HG02981 (cell line): ENCODE measurements at regions not wholly inside any gene's neighbourhood (a gene's known extent, or its start where the extent isn't known, plus 50 kb on each side); places are given as distances from the start of the nearest gene placed in this dataset.

Experiments
- ATAC-seq: cut with Tn5 transposase; IDR thresholded peaks from one replicate; pipeline ENCODE4 v1.9.1; 2021; ENCODE audit warnings: mild to moderate bottlenecking, moderate library complexity; ENCODE audit not compliant: unreplicated experiment

DNA sequence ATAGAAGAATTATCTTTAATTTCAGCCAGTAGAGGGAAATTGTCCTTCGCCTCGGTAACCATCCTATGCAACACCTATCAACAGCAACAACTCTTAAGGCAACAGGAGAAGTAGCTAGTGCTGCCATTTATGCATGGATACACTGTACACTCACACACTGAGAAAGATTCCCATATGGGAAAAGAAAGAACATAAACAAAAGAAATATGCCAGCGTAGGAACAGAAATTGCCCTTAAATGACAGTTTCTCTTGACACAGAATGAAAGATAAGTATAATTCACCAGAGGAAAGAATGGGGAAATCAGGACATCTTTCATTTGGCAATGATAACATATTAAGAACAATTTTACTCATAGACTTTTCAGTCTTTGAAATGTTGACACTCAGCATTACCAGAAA is 466.9 kb downstream of the BCAT1 start:
- no peak for ATAC-seq

- no peak for ATAC-seq
Observed at GRCh38 chr12:24480766-24481449, 468.0 kb downstream of the BCAT1 start.

DNA sequence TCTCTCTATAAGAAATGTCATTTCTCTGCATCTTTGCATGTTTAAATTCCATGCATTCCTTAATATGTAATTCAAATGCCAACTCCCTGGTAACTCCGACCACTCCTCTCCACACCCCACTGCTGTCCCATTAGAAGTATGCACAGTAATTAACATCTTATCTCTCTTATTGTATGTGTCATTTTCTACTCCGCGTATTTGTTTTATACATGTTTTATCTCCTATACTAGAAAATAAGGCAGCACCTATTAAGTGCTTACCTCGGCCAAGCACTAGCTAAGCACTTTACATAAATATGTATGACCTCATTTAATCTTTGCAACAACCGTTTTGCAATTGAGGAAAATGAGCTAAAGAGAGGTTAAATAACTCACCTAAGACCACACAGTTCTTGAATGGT is 469.8 kb downstream of the BCAT1 start:
- ATAC-seq: no peak

DNA sequence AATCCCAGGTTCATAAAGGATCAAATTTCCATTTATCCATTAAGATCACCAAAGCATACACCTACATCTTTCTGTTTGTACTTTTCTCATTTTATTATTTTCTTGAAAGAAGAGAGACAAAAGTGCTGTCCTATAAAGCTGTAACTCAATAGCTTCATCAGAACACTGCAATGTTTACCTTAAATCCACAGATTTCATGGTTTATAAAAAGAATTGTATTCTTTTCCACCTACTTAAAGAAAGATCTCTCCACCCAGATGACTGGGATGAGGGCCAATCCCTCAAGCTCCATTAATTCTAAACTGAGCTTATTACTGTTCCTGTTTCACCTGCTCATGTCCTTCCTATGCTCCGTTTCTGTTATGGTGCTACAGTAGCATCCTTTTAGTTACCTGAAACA is 470.6 kb downstream of the BCAT1 start:
- no peak for ATAC-seq

GRCh38 chr12:24476310-24476709 is 472.6 kb downstream of the BCAT1 start:
- no peak for ATAC-seq

- ATAC-seq: no peak
Observed at GRCh38 chr12:24475337-24475736, 473.6 kb downstream of the BCAT1 start.

DNA sequence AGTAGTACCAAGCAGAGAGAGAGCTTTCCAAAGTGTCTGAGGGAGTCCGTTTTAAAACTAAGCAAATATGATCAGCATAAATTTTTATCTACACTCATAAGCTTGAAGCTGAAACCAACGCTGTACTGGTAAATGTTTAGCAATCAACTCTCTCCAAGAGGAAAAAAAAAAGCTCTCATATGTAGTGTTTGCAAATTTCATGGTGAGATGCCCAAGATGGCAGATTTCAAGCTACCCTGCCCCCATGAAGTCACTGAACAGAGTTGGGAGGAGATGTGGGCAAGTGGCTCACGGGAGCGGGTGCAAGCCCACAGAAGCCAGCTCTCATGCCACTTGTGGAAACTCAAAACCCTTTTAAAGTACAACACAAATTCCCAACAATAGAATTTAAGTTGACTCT is 475.8 kb downstream of the BCAT1 start:
- no peak for ATAC-seq

GRCh38 chr12:24470050-24470449 is 478.9 kb downstream of the BCAT1 start:
- ATAC-seq: no peak

DNA sequence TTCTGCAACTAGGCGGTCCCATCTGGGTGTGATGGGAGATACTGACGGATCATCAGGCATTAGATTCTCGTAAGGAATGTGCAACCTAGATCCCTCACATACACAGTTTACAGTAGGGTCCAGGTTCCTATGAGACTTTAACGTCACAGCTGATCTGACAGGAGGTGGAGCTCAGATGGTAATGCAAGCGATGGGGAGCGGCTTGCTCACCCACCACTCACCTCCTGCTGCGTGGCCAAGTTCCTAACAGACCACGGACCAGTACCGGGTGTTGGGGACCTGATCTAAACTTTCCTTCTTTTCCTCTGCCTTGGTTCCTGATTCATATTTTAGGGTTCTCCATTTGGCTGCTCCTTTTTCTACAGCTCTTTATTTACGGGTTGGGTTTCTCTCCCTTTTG is 479.8 kb downstream of the BCAT1 start:
- ATAC-seq: no peak

- no peak for ATAC-seq
Observed at GRCh38 chr12:24467226-24467625, 481.7 kb downstream of the BCAT1 start.

GRCh38 chr12:24463375-24463774 is 485.5 kb downstream of the BCAT1 start:
- no peak for ATAC-seq

DNA sequence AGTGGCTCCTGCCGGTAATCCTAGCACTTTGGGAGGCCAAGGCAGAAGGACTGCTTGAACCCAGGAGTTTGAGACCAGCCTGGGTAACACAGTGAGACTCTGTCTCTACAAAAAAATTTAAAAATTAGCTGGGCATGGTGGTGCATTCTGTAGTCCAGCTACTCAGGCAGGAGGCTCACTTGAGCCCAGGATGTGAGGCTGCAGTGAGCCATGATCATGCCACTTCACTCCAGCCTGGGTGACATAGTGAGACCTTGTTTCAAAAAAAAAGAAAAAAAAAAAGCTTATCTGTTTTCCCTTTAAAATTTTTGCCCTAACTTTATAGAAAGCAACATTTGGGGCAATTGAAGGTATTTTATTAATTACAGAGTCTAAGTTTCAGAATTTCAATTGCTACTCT is 486.0 kb downstream of the BCAT1 start:
- ATAC-seq: no peak

- ATAC-seq: no peak
Observed at GRCh38 chr12:24460506-24460905, 488.4 kb downstream of the BCAT1 start.

DNA sequence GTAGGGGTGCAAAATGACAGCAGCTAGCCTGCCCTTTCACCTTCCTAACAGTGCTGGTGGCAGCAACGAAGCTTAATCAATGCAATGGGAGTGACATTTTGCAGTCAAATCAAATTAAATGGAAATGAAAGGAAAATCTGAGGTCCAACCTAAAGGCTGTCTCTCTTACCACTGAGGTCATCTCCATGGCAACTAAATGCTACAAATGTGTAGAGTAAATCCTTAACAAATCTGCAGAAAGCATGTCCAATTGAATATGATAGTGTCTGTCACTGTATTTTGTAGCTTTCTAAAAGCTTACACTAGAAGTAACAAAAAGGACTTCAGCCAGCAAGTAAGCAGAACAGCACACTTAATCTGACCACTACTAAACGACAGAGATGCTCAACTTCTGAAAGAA is 488.8 kb downstream of the BCAT1 start:
- no peak for ATAC-seq

GRCh38 chr12:24455811-24456210 is 493.1 kb downstream of the BCAT1 start:
- ATAC-seq: no peak

DNA sequence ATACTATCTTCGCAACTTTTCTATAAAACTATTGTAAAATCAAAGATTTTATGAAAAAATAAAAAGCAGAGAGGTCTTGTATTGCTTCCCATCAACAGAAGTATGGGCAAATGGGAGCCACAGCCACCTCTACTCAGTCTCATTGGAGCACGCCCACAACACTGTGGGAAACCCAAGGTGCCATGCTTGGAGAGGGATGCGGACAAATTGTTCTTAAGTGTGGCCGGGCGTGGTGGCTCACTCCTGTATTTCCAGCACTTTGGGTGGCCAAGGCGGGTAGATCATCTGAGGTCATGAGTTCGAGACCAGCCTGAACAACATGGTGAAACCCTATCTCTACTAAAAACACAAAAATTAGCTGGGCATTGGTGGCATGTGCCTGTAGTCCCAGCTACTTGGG is 498.2 kb upstream of the SOX5 start:
- ATAC-seq: no peak

DNA sequence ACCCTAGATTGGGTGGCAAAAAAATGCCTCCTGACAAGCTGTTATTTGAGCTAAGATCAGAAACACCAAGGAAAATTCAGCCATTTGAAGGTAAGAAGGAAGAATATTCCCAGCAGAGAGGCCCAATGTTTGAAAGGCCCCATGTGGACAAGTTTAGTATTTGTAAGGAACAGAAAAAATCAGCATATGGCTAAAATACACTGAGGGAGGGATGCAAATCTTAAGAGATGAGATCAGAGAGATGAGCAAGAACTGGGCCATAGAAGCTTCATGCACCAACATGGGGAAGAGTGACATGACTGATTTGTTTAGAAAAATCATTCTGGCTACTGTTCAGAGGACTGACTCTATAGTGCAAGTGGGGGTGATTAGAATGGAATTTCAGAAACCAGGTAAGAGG is 496.8 kb upstream of the SOX5 start:
- ATAC-seq: no peak

DNA sequence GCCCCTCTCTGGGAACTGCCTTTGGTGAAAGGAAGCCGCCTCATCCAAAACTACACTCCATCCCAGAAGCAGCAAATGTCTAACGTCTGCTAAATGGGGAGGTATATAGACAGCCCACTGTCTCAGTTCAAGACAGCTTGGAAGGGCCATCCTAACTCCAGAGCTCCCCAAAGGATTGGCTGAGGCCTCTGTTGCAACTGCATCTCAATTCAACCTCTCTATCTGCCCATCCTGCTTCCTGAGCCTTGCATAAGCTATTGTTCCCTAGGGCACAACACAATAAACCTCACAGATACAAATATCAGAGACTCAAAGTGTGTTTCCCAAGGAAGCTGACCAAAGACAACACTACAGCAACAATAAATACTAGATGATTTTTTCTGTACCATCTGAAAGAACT is 495.2 kb upstream of the SOX5 start:
- no peak for ATAC-seq

DNA sequence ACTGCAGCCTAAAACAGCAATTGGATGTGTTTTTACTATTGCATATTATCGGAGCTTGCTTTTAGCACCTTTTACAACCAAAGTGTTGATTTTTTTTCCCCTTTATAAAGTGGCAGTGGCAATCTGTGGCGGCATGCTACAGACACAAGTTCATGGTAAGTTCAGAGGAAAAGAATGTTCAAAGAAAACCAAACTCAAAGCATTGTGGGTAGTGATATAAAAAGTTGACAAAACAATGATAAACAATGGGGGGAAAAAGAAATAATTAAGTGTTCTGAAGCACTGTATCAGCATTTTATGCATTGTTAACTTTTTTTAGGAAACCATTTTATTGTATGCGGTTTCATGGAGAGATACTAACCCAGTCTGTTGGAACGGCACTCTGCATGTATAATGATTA is 492.0 kb upstream of the SOX5 start:
- no peak for ATAC-seq

DNA sequence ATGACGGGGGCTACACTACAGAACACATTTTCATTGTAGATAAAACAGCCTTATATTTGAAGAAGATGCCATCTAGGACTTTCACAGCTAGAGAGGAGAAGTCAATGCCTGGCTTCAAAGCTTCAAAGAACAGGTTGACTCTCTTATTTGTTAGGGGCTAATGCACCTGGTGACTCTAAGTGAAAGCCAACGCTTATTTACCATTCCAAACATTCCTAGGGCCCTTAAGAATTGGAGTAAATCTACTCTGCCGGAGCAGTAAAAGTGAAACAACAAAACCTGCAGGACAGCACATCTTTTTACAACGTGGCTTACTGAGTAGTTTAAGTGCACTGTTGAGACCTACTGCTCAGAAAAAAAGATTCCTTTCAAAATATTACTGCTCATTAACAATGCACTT is 487.2 kb upstream of the SOX5 start:
- ATAC-seq: no peak

DNA sequence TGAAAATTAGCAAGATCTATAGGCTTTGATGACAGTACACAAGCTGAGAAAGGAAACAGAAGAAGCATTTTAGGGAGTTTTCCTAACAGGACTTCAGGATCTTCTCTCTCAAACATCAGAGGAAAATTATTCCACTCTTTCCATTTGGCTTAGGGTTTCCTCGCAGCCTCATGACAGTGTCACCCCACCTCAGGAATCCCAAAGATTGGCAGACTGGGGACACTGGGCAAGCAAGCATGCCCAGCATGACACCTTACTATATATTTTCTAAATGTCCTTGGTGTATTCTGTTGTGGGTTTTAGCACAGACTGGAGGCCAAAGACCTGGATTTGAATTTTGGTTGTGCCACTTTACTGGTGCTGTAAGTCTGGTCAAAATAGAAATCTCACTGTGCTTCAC is 482.4 kb upstream of the SOX5 start:
- no peak for ATAC-seq

- ATAC-seq: no peak
Observed at GRCh38 chr12:24427776-24428175, 478.3 kb upstream of the SOX5 start.

GRCh38 chr12:24425601-24425970 is 476.1 kb upstream of the SOX5 start:
- no peak for ATAC-seq
